IMR-90 (cell line): ENCODE measurements at regions not wholly inside any gene's neighbourhood (a gene's known extent, or its start where the extent isn't known, plus 50 kb on each side); places are given as distances from the start of the nearest gene placed in this dataset.

Source experiments
- ATAC-seq: fragments of 200-7000 bp; cut with Tn5 transposase; 2 replicates; pipeline ENCODE4 v1.9.1; 2020; ENCODE audit warnings: low read depth, mild to moderate bottlenecking, moderate library complexity
- BruUV-seq: library from RNA; stranded (reverse); fragments of 400-500 nt; replicated peaks from 2 replicates; lab custom pipeline; 2021; lab: Mats Ljungman, UMichigan
- CTCF ChIA-PET: fragments of 300-600 bp; formaldehyde crosslinking; extraction: SDS; loops from one replicate; lab custom pipeline; 2021; ENCODE audit warnings: antibody characterized with exemption; lab: Yijun Ruan, JAX
- POLR2A ChIA-PET: fragments of 300-600 bp; sonication (Branson Sonifier 250); formaldehyde crosslinking; loops from one replicate; lab custom pipeline; 2022; ENCODE audit warnings: antibody characterized with exemption; ENCODE audit not compliant: unreplicated experiment; lab: Charles Lee
- DNase-seq: peaks from one replicate; pipeline ENCODE4 v3.0.0; 2013
- H2AFZ ChIP-seq: replicated peaks from 2 replicates; pipeline ENCODE3; 2013; ENCODE audit warnings: low read length, mild to moderate bottlenecking; ENCODE audit not compliant: poor library complexity
- H2AK5ac ChIP-seq: 2 replicates; pipeline ENCODE4 v1.6.1; 2013; ENCODE audit warnings: low read depth, low read length, inconsistent platforms
- H2AK9ac ChIP-seq: replicated peaks from 2 replicates; pipeline ENCODE3; 2013; ENCODE audit warnings: mild to moderate bottlenecking, low read depth, low read length, moderate library complexity; ENCODE audit not compliant: poor library complexity
- H2BK120ac ChIP-seq: 2 replicates; pipeline ENCODE4 v1.6.1; 2013; ENCODE audit warnings: low read depth, low read length, inconsistent platforms
- H2BK15ac ChIP-seq: 3 replicates; pipeline ENCODE4 v1.6.1; 2013; ENCODE audit warnings: low read depth, low read length, inconsistent platforms
- H2BK20ac ChIP-seq: 2 replicates; pipeline ENCODE4 v1.6.1; 2013; ENCODE audit warnings: low read depth, mild to moderate bottlenecking, inconsistent platforms, low read length, moderate library complexity
- H2BK5ac ChIP-seq: 2 replicates; pipeline ENCODE4 v1.6.1; 2013; ENCODE audit warnings: mild to moderate bottlenecking, low read depth, low read length, inconsistent platforms; ENCODE audit not compliant: poor library complexity, severe bottlenecking
- H3K14ac ChIP-seq: replicated peaks from 2 replicates; pipeline ENCODE4 v1.6.1; 2013; ENCODE audit warnings: low read depth, low read length, inconsistent platforms
- H3K18ac ChIP-seq: 2 replicates; pipeline ENCODE4 v1.6.1; 2013; ENCODE audit warnings: low read depth, low read length, control low read depth
- H3K23ac ChIP-seq: 2 replicates; pipeline ENCODE4 v1.6.1; 2013; ENCODE audit warnings: low read depth, low read length, inconsistent platforms
- H3K27ac ChIP-seq: 2 replicates; pipeline ENCODE4 v1.5.1; 2013; ENCODE audit warnings: mild to moderate bottlenecking, control low read depth, low read length; ENCODE audit not compliant: insufficient read depth
- H3K27me3 ChIP-seq: 2 replicates; pipeline ENCODE4 v1.6.1; 2013; ENCODE audit warnings: low read length; ENCODE audit not compliant: control insufficient read depth, insufficient read depth
- H3K36me3 ChIP-seq: 2 replicates; pipeline ENCODE4 v1.6.1; 2013; ENCODE audit warnings: low read length, mixed read lengths; ENCODE audit not compliant: control insufficient read depth, insufficient read depth
- H3K4ac ChIP-seq: 2 replicates; pipeline ENCODE4 v1.6.1; 2013; ENCODE audit warnings: low read depth, low read length, inconsistent platforms
- H3K4me1 ChIP-seq: 2 replicates; pipeline ENCODE4 v1.6.1; 2013; ENCODE audit warnings: low read length, mixed read lengths; ENCODE audit not compliant: control insufficient read depth, insufficient read depth
- H3K4me2 ChIP-seq: 2 replicates; pipeline ENCODE4 v1.6.1; 2013; ENCODE audit warnings: low read depth, mild to moderate bottlenecking, control low read depth, low read length, moderate library complexity
- H3K4me3 ChIP-seq: 2 replicates; pipeline ENCODE4 v1.5.1; 2013; ENCODE audit warnings: low read depth, mild to moderate bottlenecking, control low read depth, low read length, moderate library complexity; ENCODE audit not compliant: insufficient read depth
- H3K56ac ChIP-seq: 2 replicates; pipeline ENCODE4 v1.6.1; 2013; ENCODE audit warnings: low read length, inconsistent platforms; ENCODE audit not compliant: insufficient read depth; ENCODE audit errors: extremely low read depth
- H3K79me1 ChIP-seq, 2 experiments: 2 replicates each; pipeline ENCODE4 v1.6.1; 2013; ENCODE audit warnings: low read length in 2 of 2, inconsistent platforms in 1 of 2, low read depth in 1 of 2
- H3K9ac ChIP-seq: 2 replicates; pipeline ENCODE4 v1.6.1; 2013; ENCODE audit warnings: low read depth, low read length, control low read depth
- H3K9me1 ChIP-seq: 2 replicates; pipeline ENCODE4 v1.6.1; 2013; ENCODE audit warnings: low read length, inconsistent platforms; ENCODE audit not compliant: insufficient read depth
- H3K9me3 ChIP-seq: 2 replicates; pipeline ENCODE4 v1.6.1; 2013; ENCODE audit warnings: low read length; ENCODE audit not compliant: control insufficient read depth, insufficient read depth
- H4K20me1 ChIP-seq: 2 replicates; pipeline ENCODE4 v1.6.1; 2013; ENCODE audit warnings: low read length, inconsistent platforms; ENCODE audit not compliant: insufficient read depth
- H4K5ac ChIP-seq: 2 replicates; pipeline ENCODE4 v1.6.1; 2013; ENCODE audit warnings: mild to moderate bottlenecking, low read depth, low read length, control low read depth
- H4K8ac ChIP-seq, 2 experiments: 2 replicates each; pipeline ENCODE4 v1.6.1; 2013; ENCODE audit warnings: low read depth in 2 of 2, low read length in 2 of 2, control low read depth in 1 of 2, inconsistent platforms in 1 of 2
- H4K91ac ChIP-seq: 2 replicates; pipeline ENCODE4 v1.6.1; 2013; ENCODE audit warnings: low read depth, low read length, inconsistent platforms; ENCODE audit not compliant: insufficient read depth
- BHLHE40 ChIP-seq: fragments of 150-350 bp; IDR thresholded peaks from 2 replicates; pipeline ENCODE4 v1.6.1; 2016; ENCODE audit warnings: mild to moderate bottlenecking, low read depth, low read length
- CEBPB ChIP-seq: IDR thresholded peaks from 2 replicates; pipeline ENCODE4 v1.6.1; 2012; ENCODE audit warnings: low read depth, low read length, improper control_type of control experiment
- CHD1 ChIP-seq: IDR thresholded peaks from 2 replicates; pipeline ENCODE4 v1.6.1; 2012; ENCODE audit warnings: low read depth, low read length, improper control_type of control experiment
- ELK1 ChIP-seq: fragments of 150-350 bp; IDR thresholded peaks from 2 replicates; pipeline ENCODE4 v1.6.1; 2016; ENCODE audit warnings: low read depth, mild to moderate bottlenecking, low read length, moderate library complexity, borderline replicate concordance
- FOS ChIP-seq: fragments of 150-350 bp; IDR thresholded peaks from 2 replicates; pipeline ENCODE4 v1.6.1; 2016; ENCODE audit warnings: low read depth, low read length
- MAFK ChIP-seq: IDR thresholded peaks from 2 replicates; pipeline ENCODE4 v1.6.1; 2012; ENCODE audit warnings: low read depth, low read length, improper control_type of control experiment
- MAZ ChIP-seq: IDR thresholded peaks from 2 replicates; pipeline ENCODE4 v1.6.1; 2012; ENCODE audit warnings: low read depth, mild to moderate bottlenecking, low read length, improper control_type of control experiment, moderate library complexity, borderline replicate concordance
- NFE2L2 ChIP-seq: fragments of 150-350 bp; IDR thresholded peaks from 2 replicates; pipeline ENCODE4 v1.6.1; 2016; ENCODE audit warnings: low read depth, mild to moderate bottlenecking, low read length
- RCOR1 ChIP-seq: IDR thresholded peaks from 2 replicates; pipeline ENCODE4 v1.6.1; 2012; ENCODE audit warnings: mild to moderate bottlenecking, low read length, improper control_type of control experiment; ENCODE audit not compliant: insufficient replicate concordance
- RFX5 ChIP-seq: IDR thresholded peaks from 2 replicates; pipeline ENCODE4 v1.8.0; 2012; ENCODE audit warnings: low read depth, mild to moderate bottlenecking, low read length, moderate library complexity
- SMC3 ChIP-seq: fragments of 150-350 bp; IDR thresholded peaks from 2 replicates; pipeline ENCODE4 v1.6.1; 2016; ENCODE audit warnings: low read depth, mild to moderate bottlenecking, antibody characterized with exemption, low read length, moderate library complexity
- USF2 ChIP-seq: fragments of 150-350 bp; IDR thresholded peaks from 2 replicates; pipeline ENCODE4 v1.6.1; 2017; ENCODE audit warnings: mild to moderate bottlenecking, antibody characterized with exemption, low read length, low read depth
- WGBS, 2 experiments: methylation state at CpG; one replicate each; pipeline versions ENCODE4 v1.1.5 to v1.1.7; 2013; ENCODE audit warnings: missing lambda C conversion rate in 2 of 2; ENCODE audit not compliant: insufficient read length in 1 of 2; ENCODE audit errors: extremely low coverage in 2 of 2; 5-methylcytosine and 5-hydroxymethylcytosine counted together
- dilution Hi-C: fragments of 300-500 bp; cut with HindIII; formaldehyde crosslinking; loops from one replicate; pipeline ENCODE4 v1.14.3; 2018; ENCODE audit warnings: low sequenced_read_pairs; ENCODE audit not compliant: unreplicated experiment
- in situ Hi-C: fragments of 300-500 bp; cut with MboI; formaldehyde crosslinking; loops from 3 replicates; pipeline ENCODE4 v1.14.3; 2019; ENCODE audit warnings: low sequenced_read_pairs, inconsistent platforms, mixed read lengths
- intact Hi-C: fragments of 100-400 bp; cut with micrococcal nuclease; formaldehyde crosslinking; loops from 2 replicates; pipeline ENCODE4 v1.10.0; 2022

- no peak overlapping the region for H3K4me2 ChIP-seq
Measured at GRCh38 chr16:62298600-62298999, 262.4 kb upstream of the CDH8 start.

More at GRCh38 chr16:62298600-62298999, 262.4 kb upstream of the CDH8 start:
- Histone ChIP-seq H3K27me3 (no peaks in the 10 kb centered on the region), H3K18ac (no peak overlapping the region), H2BK120ac (no peak overlapping the region), H2BK15ac (no peak overlapping the region), H3K56ac (no peak overlapping the region), H3K23ac (no peak overlapping the region), H4K91ac (no peak overlapping the region), H3K9me3 (peaks cover 9% of the 10 kb centered on the region), H3K79me1 (no peaks in the 10 kb centered on the region), H2AK9ac (no peak overlapping the region), H2BK20ac (no peak overlapping the region), H4K20me1 (no peaks in the 10 kb centered on the region), H3K9ac (no peak overlapping the region), H3K4ac (no peak overlapping the region), H3K36me3 (no peaks in the 10 kb centered on the region), H3K9me1 (no peaks in the 10 kb centered on the region), H4K8ac (no peak overlapping the region), H3K4me3 (no peak overlapping the region), H2AFZ (no peak overlapping the region), H2BK5ac (no peak overlapping the region), H3K14ac (no peak overlapping the region), H3K4me1 (no peaks in the 10 kb centered on the region), H2AK5ac (no peak overlapping the region), H4K5ac (no peak overlapping the region), H3K27ac (no peak overlapping the region)
- dilution Hi-C loops (no loop called here), in situ Hi-C loops (no loop called here), intact Hi-C loops (no loop called here)
- DNase-seq, result no peak
- 20% methylated on average over 1 of the region's 11 CpGs; no CpG with 5 or more reads in 1 of the 2 experiments for WGBS, 2 experiments
- ATAC-seq, result no peak
- ChIA-PET CTCF (no interaction called here), POLR2A (no interaction called here)
- TF ChIP-seq BHLHE40 (no peak), USF2 (no peak), FOS (no peak), NFE2L2 (no peak), MAZ (no peak), RFX5 (no peak), ELK1 (no peak), SMC3 (no peak), MAFK (no peak), RCOR1 (no peak), CEBPB (no peak), CHD1 (no peak)
- no TSS peak for BruUV-seq
